ENCODE measurements at regions not wholly inside any gene's neighbourhood (a gene's known extent, or its start where the extent isn't known, plus 50 kb on each side); places are given as distances from the start of the nearest gene placed in this dataset.

GRCh38 chr6:65771946-65772345, 64.9 kb upstream of the EYS start:
- intact Hi-C loops (cut with micrococcal nuclease), result no loop called here
- H3K27ac Mint-ChIP-seq, result no peak overlapping the region
- no peaks in the 10 kb centered on the region for H3K36me3 Mint-ChIP-seq (ENCODE audit: low read depth)
- H3K27me3 Mint-ChIP-seq (ENCODE audit: low read depth), result no peaks in the 10 kb centered on the region
- DNase-seq (ENCODE audit: low spot score), result no peak
- H3K9me3 Mint-ChIP-seq, result peaks cover 37% of the 10 kb centered on the region
- no peaks in the 10 kb centered on the region for H3K4me1 Mint-ChIP-seq (ENCODE audit: low read depth)
- H3K4me3 Mint-ChIP-seq (ENCODE audit: low read depth), result no peak overlapping the region

GRCh38 chr6:65761890-65762289, 54.9 kb upstream of the EYS start:
- intact Hi-C loops (cut with micrococcal nuclease), result no loop called here
- peaks cover 29% of the 10 kb centered on the region for H3K9me3 Mint-ChIP-seq
- no peaks in the 10 kb centered on the region for H3K4me1 Mint-ChIP-seq (ENCODE audit: low read depth)
- no peaks in the 10 kb centered on the region for H3K36me3 Mint-ChIP-seq (ENCODE audit: low read depth)
- no peak overlapping the region for H3K27ac Mint-ChIP-seq
- no peak for DNase-seq (ENCODE audit: low spot score)
- no peak overlapping the region for H3K4me3 Mint-ChIP-seq (ENCODE audit: low read depth)
- no peaks in the 10 kb centered on the region for H3K27me3 Mint-ChIP-seq (ENCODE audit: low read depth)

GRCh38 chr6:65760285-65760684, 53.3 kb upstream of the EYS start:
- intact Hi-C loops (cut with micrococcal nuclease), result no loop called here
- H3K36me3 Mint-ChIP-seq (ENCODE audit: low read depth), result no peaks in the 10 kb centered on the region
- H3K27ac Mint-ChIP-seq, result no peak overlapping the region
- peaks cover 29% of the 10 kb centered on the region for H3K9me3 Mint-ChIP-seq
- H3K4me1 Mint-ChIP-seq (ENCODE audit: low read depth), result no peaks in the 10 kb centered on the region
- DNase-seq (ENCODE audit: low spot score), result no peak
- H3K4me3 Mint-ChIP-seq (ENCODE audit: low read depth), result no peak overlapping the region
- H3K27me3 Mint-ChIP-seq (ENCODE audit: low read depth), result no peaks in the 10 kb centered on the region
